GM18508 (cell line): ENCODE measurements at regions not wholly inside any gene's neighbourhood (a gene's known extent, or its start where the extent isn't known, plus 50 kb on each side); places are given as distances from the start of the nearest gene placed in this dataset.

Experiments used
- ATAC-seq: cut with Tn5 transposase; IDR thresholded peaks from one replicate; pipeline ENCODE4 v1.9.1; 2021; ENCODE audit warnings: moderate number of reproducible peaks; ENCODE audit not compliant: insufficient read depth, unreplicated experiment

DNA sequence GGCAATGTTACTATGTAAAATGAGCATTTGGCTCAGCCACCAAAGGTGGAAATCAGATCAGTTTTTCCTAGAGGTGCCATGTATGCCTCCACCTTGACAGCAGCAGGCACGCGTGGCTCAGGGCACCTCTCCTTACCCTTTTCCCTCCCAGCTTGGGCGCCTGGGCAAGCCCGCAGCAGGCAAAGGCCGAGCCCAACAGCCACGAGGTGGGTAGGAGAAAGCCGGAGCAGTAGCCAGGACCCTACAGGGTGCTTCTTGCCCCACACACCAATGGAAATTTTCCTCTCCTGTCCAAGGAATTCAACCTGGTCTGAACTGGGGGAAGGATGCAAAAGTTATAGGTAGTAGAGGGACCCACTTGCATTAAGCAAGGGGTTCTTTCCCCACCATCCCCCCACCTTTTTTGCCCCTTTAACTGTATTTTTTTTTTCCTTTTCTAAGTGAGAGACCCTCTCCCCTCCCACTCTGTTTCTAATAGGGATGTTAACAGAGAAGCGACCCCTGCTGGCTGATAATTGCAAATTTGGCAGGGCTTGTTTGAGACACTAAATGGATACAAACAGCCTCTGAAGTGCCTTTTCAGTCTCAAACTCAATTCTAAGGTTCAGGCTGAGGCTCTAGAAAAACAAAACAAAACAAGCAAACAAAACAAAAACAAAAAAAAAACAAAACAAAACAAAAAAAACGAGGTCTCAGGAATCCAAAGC is 895.1 kb downstream of the PCDH18 start:
- ATAC-seq: no peak

DNA sequence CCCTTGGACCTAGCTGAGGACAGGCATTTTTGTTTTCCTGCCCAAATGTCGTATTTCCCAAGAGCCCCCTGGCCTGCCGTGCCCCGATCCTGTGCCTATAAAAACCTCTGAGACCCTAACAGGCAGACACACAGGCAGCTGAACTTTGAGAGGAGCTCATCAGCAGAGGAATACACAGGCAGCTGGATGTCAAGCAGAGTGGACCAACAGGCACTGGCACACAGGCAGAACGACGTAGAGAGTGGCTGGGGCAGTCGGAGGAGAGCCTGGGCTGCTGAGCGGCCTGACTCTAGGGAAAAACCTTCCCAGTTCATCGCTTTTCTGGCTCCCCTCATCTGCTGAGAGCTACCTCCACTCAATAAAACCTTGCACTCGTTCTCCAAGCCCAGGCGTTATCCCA is 896.1 kb downstream of the PCDH18 start:
- no peak for ATAC-seq

DNA sequence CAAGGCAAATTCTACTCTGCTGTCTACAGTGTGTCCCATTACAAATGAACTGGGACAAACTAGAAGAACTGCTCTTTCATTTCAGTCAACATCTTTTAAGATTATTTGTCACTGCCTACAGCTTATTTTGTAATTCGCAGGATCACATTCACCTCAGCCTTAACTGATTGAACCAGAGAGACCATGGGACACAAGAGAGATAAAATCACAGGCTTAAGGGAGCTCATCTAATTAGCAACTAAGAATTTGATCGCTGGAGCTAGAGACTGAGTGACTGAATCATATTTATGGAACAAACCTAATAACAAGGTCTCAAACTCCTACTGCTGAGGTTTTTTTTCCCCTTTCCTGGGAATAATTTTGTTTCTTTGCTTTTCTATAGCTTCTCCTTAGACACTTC is 898.2 kb downstream of the PCDH18 start:
- no peak for ATAC-seq

DNA sequence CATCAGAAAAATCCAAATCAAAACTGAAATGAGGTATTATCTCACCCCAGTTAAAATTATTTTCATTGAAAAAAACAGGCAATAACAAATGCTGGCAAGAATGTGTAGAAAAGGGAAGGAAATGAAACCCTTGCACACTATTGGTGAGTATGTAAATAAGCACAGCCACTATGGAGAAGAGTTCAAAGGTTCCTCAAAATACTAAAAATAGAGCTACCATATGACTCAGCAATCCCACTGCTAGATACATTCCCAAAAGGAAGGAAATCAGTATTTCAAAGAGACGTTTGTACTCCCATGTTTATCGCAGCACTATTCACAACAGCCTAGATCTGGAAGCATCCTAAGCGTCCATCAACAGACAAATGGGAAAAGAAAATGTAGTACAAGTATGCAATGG is 932.4 kb downstream of the PCDH18 start:
- no peak for ATAC-seq

DNA sequence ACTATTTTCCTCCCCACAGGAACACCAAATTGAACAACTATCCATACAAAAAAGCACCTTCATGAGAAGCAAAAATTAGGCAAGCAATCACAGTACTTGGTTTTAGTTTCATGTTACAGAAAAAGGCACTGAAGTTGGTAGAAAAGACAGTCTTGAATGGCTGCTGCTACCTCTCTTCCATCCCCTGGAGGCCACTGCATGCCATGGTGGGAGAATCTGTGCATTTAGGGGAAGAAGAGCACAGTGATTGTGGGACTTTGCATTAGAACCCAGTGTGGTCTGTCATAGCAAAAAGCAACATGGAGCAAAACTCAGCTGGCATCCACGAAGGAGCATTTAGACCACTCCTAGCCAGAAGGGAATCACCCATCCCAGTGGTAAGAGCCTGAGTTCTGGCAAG is 941.9 kb downstream of the PCDH18 start:
- no peak for ATAC-seq

DNA sequence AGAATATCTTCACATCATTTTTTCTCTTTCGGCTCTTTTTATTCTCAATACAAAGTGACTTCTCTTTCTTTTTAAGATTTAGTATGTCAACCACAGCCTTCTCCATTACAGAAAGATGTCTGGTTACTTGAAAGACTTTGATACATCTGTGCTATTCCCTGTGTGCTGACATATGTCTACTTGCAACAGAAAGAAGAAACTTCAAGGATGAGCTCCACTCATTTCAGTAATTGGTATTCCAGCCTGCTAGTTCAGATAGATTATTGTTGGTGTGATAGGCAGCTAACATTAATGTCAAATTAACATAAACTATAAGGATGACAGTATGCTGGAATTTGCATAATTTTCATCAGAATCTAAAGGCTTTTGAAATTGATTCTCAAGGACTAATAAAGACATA is 948.7 kb downstream of the PCDH18 start:
- ATAC-seq: no peak

DNA sequence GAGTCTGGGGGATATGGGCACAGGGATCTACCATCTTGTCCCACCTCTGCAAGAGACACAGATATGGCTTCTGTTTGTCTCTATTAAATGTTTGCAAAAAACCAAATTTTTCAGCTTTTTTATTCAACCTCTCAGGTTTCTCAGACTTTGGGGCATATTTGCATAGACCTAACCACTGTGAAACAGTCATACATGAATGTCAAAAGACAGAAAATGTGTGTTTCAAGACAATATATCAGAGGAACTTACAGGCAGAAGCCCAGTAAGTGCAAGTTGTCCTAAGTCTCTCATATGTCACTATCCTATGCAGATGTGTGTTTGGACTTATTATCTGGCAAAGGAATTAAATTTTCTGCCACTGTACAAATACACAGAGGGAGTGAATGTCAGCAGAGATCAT is 951.2 kb downstream of the PCDH18 start:
- no peak for ATAC-seq

DNA sequence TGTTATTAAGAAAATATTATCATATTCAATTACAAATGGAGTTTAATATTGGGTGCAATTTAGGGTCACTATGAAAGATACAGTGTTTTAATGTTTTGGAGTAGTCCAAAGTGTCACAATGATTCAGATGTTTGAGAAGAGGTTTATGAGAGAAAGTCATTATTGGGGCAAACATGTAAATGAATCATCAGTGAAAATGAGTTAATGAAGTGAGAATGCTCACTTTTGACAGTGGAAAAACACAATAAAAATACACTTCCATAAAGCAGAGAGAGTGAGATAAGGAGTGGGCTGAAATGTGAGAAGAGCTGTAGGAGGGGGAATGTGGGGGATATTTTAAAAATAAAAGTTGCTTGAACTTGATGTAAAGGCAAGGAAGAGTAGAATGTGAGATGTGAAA is 957.1 kb downstream of the PCDH18 start:
- ATAC-seq: no peak

DNA sequence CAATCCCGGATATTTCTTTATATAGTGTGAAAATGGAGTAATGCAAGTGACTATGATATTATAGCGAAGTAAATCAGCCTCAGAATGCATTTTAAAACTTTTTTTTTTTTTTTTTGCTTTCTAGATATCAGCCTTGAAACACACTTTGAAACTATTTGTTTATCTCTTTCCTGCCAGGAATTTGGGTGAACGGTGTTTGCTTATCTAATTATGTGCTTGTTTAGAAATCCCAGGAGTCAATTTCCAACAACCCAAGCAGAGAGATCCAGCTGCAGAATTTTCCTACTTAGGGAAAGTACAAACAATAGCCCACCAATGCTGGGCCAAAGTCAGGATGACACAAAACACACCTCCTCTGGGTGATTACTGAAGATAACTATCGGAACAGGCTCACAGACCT is 958.8 kb downstream of the PCDH18 start:
- ATAC-seq: no peak

DNA sequence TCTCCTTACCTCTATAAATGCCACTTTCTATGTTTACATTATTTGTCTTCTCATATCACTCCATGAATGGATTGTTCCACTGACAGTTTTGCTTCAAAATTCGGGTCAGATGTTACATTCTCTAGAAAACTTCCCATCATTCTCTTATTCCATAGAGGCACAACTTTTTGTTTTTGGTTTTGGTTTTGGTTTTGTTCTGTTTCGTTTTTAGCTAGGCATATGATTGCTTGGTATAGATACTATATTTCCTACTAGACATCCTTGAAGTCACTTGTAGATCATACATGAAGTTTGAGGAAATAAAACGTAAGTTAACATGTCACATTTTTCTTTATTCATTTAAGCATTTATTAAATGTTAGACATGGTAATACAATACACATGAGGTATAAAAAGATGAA is 961.0 kb downstream of the PCDH18 start:
- ATAC-seq: no peak

DNA sequence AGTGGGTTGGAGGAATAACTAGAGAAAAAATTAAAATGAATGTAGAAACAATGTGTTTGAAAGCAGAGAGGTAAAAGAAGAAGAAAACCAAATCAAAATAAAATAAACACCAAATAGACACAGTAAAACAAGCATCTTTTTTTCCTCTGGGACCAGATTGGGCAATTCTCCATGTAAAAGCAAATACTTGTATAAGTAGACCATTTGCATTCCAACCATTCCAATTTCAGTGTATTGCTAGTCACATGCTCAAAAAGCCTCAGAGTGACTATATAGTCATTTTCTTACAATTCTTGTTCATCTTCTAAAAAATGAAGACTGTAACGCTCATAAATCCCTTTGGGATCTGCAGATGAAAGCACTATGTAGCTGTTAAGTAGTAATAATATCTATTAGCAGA is 969.5 kb downstream of the PCDH18 start:
- ATAC-seq: no peak

DNA sequence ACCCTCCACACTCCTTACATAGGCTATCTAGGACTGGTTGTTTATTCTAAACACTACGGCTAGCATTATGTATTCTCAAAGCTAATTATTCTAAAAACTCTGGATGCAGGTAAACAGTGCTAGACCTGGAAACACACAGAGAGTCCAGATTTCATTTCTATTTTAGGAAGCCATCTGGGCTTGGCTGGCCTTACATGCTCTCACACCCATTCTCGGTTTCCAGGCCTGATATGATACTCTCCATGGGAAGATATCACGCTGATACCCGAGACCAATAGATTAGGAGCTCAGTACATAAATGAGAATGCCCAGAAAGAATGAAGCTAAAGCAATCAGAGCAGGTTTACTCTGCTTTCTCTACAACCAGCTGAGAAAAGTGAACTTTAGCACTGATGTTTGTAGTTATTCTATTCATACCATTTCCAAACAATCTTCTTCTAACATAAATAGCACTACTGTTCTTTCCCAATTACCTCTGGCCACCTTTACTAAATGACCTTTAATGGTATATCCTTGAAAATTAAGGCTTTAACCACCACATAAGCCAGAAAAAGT is 973.3 kb downstream of the PCDH18 start:
- ATAC-seq: no peak

DNA sequence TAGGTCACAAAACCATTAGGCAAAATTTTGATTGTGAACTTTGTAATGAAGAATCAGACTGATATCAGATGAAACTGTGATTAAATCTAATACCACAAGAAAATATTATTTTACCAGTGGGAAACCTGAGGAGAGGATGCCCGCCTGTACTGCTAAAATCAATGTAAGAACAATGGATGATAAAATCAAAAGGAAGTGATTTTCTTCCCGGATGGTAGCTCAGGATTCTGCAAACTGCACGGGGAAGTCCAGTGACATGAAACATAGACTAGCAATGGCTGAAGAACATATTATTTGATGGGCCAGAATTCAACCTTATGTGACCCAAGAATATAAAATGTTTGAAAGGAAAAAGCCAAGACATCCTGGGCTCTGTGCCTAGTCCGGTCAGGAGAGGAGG is 974.9 kb downstream of the PCDH18 start:
- no peak for ATAC-seq

DNA sequence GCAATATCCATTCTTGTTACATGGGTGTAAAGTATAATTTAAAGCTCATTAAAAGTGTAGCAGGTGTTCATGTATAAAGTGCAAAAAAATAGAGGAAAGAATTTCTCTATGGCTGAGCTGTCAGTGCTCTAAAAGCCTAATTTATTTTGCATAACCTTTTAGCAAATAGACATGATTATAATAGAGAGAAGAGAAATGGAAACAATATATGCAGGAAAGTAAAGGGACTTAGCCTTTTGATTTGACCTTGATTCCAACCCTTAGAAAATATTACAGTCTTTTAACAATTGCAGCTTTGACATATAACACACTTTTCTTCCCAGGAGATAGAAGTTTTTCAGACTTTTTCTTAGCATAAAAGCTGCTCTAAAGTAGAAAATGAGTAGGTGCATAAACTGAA is 978.3 kb downstream of the PCDH18 start:
- ATAC-seq: no peak

DNA sequence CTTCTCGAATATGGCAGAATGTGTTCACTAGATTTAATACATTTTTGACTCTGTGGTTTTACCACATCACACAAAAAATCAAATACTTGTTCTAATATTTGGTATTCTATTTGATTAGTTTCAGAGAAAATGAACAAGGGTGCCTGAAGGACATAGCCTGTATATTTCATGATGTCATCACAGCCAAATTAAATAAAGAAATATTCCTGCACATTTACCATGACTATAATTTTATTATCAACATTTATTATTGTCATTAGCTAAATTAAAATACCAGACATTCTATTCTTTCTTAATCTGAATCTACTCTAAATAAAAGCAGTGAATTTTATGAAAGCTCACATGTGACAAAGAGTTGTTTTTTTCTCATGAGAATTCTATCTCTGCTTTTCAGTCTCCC is 980.5 kb downstream of the PCDH18 start:
- ATAC-seq: no peak

DNA sequence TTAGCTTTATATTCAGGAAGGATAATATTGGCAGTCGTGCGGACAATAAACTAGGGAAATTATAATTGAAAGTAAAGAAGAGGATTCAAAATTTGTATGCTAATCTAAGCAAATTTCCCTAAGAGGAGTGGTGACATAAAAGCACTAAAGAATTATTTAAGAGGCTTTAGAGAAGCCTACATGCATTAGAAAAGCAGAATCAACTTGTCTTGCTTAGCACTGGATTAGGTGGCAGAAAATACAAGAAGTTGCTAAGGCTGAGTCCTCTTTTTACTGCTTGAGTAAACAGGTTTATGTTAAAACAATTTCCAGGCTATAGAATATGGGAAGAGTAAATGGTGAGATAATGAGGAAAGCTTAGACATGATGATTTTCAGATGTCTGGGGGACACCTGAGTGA is 991.5 kb downstream of the PCDH18 start:
- no peak for ATAC-seq

DNA sequence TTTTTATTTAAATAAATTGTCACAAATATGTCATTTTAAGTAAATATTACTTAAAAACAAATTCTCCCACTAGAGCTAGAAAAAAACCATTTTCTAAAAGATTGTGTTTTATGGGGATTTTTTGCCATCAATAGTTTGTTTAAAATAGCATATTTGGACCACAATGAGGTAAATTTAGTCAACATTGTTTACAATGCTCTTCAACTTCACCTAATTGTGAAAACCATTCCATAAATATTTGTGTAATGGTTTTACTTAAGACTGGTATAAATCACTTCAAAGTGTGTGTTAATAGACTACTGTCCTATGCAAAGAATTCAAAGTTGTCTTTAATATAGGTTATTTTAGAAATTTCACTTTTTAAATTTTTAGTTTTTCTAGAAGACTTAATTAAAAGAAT is 1004.2 kb downstream of the PCDH18 start:
- no peak for ATAC-seq

DNA sequence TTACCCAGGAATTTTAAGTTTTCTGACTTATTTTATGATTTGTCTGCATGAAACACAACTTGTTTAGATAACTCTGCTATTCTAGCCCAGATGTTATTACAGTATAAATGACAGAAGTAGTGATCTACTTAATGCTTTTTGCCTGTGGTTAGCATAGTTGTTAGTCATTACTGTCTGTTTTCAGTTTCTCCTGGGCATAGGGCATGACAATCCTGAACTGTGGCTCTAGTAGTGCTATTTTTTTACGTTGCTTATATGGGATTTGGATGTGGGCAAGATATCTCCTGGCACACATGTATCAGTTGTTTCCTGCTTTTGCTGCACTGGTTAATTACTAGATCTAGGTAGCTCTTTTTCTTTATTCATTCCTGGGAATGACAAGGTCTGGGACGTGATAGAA is 1005.8 kb downstream of the PCDH18 start:
- no peak for ATAC-seq

DNA sequence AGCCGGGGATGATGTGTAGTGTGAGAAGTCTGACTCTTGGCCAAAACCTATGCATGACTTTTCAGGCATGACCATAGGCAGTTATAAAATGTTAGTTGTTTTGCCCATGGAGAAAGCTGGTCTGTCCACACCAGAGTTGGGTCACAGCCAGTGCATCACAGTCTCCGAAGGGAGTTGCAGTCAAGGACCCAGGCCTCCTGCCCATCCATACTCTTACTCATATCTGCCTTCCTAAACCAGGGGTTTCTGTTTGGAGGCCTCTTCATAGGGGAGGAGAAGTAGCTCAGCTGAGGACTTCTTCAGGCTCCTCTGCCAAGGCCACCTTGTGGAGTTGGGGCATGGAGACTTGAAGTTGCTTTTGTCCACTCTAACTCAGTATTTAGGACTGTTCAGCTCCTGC is 1008.3 kb downstream of the PCDH18 start:
- ATAC-seq: no peak

DNA sequence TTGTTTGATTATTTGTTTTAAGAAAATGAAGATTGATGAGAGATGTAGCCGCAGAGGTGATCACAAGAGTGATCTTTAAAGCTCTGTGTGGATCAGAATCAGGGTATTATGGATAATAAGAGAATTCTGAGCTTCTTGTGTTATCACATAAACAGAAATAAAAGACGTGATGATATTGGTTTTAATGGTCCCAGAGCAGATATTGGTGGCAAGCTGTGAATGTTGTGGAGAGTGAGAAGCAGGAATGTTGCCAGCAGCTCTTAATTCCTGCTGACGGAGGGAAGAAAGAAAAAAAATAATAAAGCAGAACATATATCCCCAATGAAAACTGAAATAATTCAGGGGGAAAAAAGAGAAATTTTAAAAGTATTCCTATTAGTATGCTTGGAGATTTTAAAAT is 1015.9 kb downstream of the PCDH18 start:
- ATAC-seq: no peak

DNA sequence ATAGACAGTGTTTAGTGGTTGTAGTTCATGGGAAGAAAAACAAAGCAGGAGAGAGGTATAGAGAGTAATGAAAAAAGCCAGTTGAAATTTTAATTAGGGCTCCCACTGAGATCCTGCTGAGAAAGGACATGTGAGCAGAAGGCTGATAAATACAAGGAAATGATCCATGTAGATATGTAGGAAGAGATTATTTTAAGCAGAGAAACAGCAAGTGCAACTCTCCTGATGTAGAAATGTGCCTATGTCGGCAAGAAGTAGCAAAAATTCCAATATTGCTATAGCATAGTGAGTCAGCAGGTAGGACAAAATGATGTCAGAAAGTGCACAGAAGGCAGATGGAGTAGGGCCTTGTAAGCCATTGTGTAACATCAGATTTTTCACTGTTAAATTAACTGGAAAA is 1027.3 kb downstream of the PCDH18 start:
- no peak for ATAC-seq

DNA sequence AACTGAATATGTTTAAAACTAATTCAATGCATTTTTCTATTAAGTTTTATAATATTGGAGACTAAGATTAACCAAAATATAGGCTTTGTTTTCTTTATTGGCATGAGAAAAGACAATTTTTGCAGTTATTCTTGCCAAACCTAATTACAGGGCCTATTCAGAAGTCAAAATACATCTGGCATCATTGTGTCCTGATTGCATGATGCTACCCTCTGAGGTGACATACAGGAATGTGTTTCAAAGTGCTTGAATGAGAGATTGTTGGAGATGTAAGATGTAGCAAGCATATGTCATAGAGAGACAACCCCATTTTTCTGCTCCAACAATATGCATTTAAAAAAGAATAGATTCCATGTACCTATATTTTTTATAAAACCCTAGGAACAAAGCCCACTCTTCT is 1036.4 kb downstream of the PCDH18 start:
- ATAC-seq: no peak

DNA sequence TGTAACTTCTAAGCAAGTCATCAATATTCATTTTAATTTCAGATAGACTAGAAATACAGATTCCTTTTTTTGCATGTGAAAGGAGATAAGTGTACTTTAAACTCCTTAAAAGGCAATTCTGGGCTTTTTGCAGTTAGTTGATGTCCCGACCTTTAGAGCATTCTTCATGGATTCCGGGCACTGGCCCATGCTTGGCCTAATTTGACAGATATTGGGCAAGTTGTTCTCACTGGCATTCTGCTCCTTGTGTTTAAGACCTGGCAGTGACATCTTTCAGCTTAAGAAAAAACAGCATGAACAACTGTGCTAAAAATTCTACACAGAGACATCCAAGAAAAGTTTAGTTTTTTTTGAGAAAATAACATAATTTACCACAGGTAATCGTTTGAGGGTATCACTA is 1037.2 kb downstream of the PCDH18 start:
- ATAC-seq: no peak
